Large intestine (tissue), 3 donors: ENCODE measurements at regions not wholly inside any gene's neighbourhood (a gene's known extent, or its start where the extent isn't known, plus 50 kb on each side); places are given as distances from the start of the nearest gene placed in this dataset.

Experiments used
- DNase-seq, 2 donors: peaks; one replicate each; pipeline versions ENCODE4 v3.0.0 to v3.0.0-alpha.2; 2013
- H3K27ac ChIP-seq: one replicate; pipeline ENCODE4 v1.5.1; 2013; ENCODE audit warnings: low read length
- H3K27me3 ChIP-seq: 2 replicates; pipeline ENCODE4 v1.6.1; 2013; ENCODE audit warnings: low read length; ENCODE audit not compliant: control insufficient read depth, insufficient read depth
- H3K36me3 ChIP-seq: 2 replicates; pipeline ENCODE4 v1.6.1; 2013; ENCODE audit warnings: low read length; ENCODE audit not compliant: control insufficient read depth, insufficient read depth
- H3K4me1 ChIP-seq: one replicate; pipeline ENCODE4 v1.6.1; 2013; ENCODE audit warnings: low read length; ENCODE audit not compliant: control insufficient read depth, insufficient read depth
- H3K4me3 ChIP-seq: one replicate; pipeline ENCODE4 v1.5.1; 2013; ENCODE audit warnings: low read length
- H3K9me3 ChIP-seq: one replicate; pipeline ENCODE4 v1.6.1; 2013; ENCODE audit warnings: mild to moderate bottlenecking, low read depth, low read length, moderate library complexity; ENCODE audit not compliant: control insufficient read depth
- WGBS: methylation state at CpG from one replicate; pipeline ENCODE4 v1.1.5; 2013; ENCODE audit warnings: low lambda C conversion rate; ENCODE audit not compliant: insufficient coverage; 5-methylcytosine and 5-hydroxymethylcytosine counted together

DNA sequence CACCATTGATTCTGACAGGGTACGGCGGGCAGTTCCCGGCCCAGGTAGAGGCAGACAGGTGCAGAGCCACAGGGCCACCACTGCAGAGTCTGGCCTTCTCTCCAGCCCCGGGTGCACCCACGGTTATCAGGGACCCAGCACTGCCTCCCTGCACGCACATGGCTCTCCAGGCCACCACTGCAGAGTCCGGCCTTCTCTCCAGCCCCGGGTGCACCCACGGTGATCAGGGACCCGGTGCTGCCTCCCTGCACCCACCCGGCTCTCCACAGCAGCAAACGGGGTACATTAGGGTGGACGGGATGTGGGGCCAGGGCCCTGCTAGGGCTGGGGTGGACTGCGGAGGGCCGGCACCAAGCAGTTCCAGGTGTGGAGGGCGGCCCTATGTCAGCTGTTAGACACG lies 272.9 kb downstream of the BRD1 start:
- H3K4me1 ChIP-seq = no peaks in the 10 kb centered on the region
- WGBS = no CpG with 5 or more reads among the region's 17 CpGs
- no peaks in the 10 kb centered on the region for H3K9me3 ChIP-seq
- H3K27me3 ChIP-seq = no peaks in the 10 kb centered on the region
- no peaks in the 10 kb centered on the region for H3K36me3 ChIP-seq
- DNase-seq = no peak
- H3K27ac ChIP-seq = no peak overlapping the region
- no peak overlapping the region for H3K4me3 ChIP-seq

DNA sequence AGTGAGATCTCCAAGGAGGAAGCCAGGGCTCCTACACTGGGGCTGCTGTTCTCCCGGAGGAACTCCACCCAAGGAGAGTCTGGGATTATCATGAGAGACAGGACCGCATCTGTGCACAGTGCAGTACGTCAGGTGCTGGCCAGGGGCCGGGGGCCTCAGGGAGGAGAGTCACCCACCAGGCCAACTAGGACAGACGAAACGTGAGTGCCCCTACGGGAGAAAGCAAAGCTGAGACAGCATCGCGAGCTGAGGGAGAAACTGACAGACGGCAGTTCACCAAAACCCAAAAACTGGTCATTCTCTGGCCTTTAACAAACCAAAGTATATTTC lies 273.4 kb downstream of the BRD1 start:
- H3K36me3 ChIP-seq = no peaks in the 10 kb centered on the region
- no peak overlapping the region for H3K4me3 ChIP-seq
- H3K27me3 ChIP-seq = no peaks in the 10 kb centered on the region
- no peak for DNase-seq
- no peaks in the 10 kb centered on the region for H3K4me1 ChIP-seq
- no CpG with 5 or more reads among the region's 10 CpGs for WGBS
- H3K9me3 ChIP-seq = no peaks in the 10 kb centered on the region
- no peak overlapping the region for H3K27ac ChIP-seq

DNA sequence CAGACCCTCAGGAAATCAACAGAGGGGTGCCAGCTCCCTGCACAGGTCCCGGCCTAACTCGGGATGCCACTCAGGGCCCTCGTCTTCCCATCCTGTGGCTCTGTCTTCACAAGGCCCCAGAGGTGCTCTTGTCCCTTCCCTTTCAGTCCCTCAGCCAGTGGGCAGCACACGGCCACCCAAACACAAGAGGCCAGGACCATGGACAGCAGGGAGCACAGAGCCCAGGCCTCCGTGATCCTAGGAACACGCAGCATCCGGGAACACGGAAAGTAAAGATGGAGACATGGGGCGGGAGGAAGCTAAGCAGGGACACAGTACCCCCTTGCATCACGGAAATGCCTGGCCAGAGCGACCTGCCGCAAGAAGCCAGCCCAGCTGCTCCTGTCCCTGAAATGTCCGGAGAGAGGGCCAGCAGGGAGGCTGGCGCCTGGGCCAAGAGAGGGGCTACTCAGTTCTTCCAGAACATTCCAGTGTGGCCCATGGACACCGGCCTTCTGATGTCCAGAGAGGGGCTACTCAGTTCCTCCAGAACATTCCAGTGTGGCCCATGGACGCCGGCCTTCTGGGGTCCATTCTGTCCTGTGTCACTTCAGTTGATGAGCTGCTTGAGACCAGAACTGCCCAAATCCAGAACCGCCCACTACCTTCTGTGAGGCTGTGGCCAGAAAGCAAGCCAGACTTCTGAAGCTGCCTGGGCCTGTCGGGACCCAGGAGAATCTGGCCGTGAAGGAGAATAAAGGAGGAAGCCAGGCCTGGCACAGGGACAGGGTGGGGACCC lies 274.0 kb downstream of the BRD1 start:
- WGBS = no CpG with 5 or more reads among the region's 20 CpGs
- no peaks in the 10 kb centered on the region for H3K27me3 ChIP-seq
- DNase-seq = no peak
- H3K36me3 ChIP-seq = no peaks in the 10 kb centered on the region
- H3K27ac ChIP-seq = no peak overlapping the region
- no peaks in the 10 kb centered on the region for H3K4me1 ChIP-seq
- H3K9me3 ChIP-seq = no peaks in the 10 kb centered on the region
- H3K4me3 ChIP-seq = no peak overlapping the region

DNA sequence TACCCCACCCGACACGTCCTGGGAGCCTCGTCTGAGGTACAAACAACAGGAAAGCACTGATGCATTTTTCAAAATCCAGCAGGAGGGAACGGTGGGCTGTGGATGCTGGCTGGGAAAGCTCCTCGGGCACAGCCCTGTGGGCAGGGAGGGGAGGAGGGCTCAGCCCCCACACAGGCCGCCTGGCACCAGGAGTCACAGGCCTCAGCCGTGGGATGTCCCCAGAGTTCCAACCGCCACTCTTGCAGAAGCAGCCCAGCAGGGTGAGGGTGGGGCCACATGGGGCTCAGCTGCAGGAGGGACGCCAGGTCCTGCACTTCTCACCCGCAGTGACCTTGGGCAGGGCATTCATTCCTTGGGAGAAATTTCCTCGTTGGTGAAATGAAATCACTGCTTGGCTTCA lies 274.6 kb downstream of the BRD1 start:
- no peak for DNase-seq
- WGBS = no CpG with 5 or more reads among the region's 11 CpGs
- H3K27ac ChIP-seq = no peak overlapping the region

DNA sequence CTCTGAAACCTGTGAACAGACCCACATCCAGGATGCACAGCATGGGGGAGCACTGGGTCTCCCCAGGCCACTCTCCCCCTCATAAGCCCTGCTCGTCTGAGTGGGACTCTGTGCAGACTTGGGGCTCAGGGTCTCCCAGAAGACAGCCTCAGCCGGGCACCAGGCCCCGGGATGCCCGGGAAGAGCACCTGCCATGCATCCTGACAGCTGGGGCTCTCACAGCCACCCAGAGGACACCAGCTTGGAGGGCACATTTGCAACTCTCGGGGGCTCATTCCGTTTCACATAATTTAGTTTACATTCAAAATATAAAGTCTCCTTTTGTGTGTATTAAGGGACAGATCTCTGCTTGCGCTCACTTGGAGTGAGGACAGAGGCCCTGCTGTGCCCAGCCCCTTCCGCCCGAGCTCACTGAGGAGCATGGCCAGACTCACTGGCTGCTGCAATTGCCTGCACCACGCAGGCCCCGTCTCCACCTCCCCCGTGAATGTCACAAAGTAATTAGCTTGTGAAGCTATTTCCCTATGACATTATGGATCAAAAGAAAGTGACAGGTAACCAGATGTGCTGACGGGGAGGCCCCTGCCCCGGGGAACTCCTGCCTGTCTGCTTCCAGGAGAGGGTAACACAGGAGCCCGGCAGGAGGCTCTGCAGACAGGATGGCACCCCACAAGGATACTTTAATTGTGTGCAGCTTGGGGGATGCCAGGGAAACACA lies 275.6 kb downstream of the BRD1 start:
- no peak overlapping the region for H3K27ac ChIP-seq
- no CpG with 5 or more reads among the region's 15 CpGs for WGBS
- no peaks in the 10 kb centered on the region for H3K27me3 ChIP-seq
- DNase-seq = no peak
- H3K9me3 ChIP-seq = no peaks in the 10 kb centered on the region
- H3K4me1 ChIP-seq = no peaks in the 10 kb centered on the region
- no peak overlapping the region for H3K4me3 ChIP-seq
- no peaks in the 10 kb centered on the region for H3K36me3 ChIP-seq

More for the DNA sequence above, 274.6 kb downstream of the BRD1 start:
- no peaks in the 10 kb centered on the region for H3K9me3 ChIP-seq
- no peak overlapping the region for H3K4me3 ChIP-seq
- no peaks in the 10 kb centered on the region for H3K36me3 ChIP-seq
- H3K4me1 ChIP-seq = no peaks in the 10 kb centered on the region
- no peaks in the 10 kb centered on the region for H3K27me3 ChIP-seq

DNA sequence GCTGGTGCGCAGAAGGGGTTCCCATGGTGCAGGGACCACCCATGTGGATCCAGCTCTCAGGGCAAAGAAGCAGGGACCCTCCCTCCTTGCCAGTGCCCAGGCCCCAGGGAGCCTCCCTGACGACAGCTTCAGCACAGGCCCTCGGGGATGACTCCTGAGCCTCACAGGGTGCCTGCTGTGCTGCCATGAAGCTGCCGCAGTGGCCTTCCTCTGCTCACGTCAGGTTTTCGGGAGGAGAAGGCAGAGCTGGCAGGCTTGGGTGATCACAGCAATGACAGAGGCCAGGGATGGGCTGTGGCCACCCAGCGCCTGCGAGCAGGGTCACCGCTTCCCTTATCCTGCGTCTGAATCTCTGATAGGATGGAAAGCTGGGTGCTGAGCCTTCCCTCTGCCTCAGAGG lies 276.2 kb downstream of the BRD1 start:
- H3K36me3 ChIP-seq = no peaks in the 10 kb centered on the region
- no peaks in the 10 kb centered on the region for H3K4me1 ChIP-seq
- no peak overlapping the region for H3K4me3 ChIP-seq
- no peak overlapping the region for H3K27ac ChIP-seq
- no CpG with 5 or more reads among the region's 10 CpGs for WGBS
- no peaks in the 10 kb centered on the region for H3K9me3 ChIP-seq
- no peaks in the 10 kb centered on the region for H3K27me3 ChIP-seq
- no peak for DNase-seq

DNA sequence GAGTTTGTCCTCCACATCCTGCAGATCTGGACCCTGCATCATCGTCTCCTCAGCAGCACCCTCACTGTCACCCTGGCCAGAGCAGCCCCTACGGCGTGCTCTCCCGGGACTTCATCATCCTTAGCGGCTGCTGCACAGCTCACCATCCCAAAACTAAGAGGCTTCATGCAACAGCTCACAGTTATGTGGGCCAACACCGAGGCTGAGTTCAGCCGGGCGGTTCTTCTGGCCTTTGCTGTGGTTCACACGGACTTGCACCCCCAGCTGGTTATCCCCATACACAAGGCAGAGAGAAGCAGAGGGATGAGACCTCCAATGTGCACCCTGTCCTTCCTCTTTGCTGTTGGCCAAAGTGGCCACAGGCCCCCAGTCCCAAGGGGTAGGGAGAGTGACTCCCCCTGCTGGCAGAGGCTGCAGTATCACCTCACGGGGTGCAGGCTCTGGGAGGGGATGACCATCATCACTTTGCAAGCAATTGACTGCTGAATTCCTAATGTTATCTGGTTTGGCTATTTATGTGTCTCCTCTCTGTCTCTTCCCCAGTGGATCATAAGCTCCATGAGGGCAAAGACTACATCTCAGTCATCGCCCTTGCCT lies 276.8 kb downstream of the BRD1 start:
- DNase-seq = no peak
- Histone ChIP-seq H3K27ac (no peak overlapping the region), H3K36me3 (no peaks in the 10 kb centered on the region), H3K9me3 (no peaks in the 10 kb centered on the region), H3K4me3 (no peak overlapping the region), H3K27me3 (no peaks in the 10 kb centered on the region), H3K4me1 (no peaks in the 10 kb centered on the region)
- no CpG with 5 or more reads among the region's 11 CpGs for WGBS

DNA sequence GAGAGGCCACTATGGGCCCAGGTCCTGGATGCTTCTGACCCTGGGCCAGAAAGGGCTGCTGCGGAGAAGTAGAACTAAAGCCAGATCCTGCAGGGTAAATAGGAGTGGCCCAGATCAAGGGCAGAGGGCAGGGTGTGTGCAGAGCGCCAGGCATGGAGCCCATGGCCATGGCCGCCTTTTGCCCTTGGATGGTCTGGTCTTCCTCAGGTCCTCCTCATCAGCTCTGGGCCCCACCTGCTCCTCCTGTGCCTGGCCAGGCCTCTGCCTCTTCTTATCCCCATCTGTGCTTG lies 277.6 kb downstream of the BRD1 start:
- H3K4me3 ChIP-seq = no peak overlapping the region
- no peaks in the 10 kb centered on the region for H3K4me1 ChIP-seq
- no CpG with 5 or more reads among the region's 3 CpGs for WGBS
- no peak overlapping the region for H3K27ac ChIP-seq
- no peaks in the 10 kb centered on the region for H3K9me3 ChIP-seq
- no peaks in the 10 kb centered on the region for H3K36me3 ChIP-seq
- DNase-seq = no peak
- no peaks in the 10 kb centered on the region for H3K27me3 ChIP-seq

DNA sequence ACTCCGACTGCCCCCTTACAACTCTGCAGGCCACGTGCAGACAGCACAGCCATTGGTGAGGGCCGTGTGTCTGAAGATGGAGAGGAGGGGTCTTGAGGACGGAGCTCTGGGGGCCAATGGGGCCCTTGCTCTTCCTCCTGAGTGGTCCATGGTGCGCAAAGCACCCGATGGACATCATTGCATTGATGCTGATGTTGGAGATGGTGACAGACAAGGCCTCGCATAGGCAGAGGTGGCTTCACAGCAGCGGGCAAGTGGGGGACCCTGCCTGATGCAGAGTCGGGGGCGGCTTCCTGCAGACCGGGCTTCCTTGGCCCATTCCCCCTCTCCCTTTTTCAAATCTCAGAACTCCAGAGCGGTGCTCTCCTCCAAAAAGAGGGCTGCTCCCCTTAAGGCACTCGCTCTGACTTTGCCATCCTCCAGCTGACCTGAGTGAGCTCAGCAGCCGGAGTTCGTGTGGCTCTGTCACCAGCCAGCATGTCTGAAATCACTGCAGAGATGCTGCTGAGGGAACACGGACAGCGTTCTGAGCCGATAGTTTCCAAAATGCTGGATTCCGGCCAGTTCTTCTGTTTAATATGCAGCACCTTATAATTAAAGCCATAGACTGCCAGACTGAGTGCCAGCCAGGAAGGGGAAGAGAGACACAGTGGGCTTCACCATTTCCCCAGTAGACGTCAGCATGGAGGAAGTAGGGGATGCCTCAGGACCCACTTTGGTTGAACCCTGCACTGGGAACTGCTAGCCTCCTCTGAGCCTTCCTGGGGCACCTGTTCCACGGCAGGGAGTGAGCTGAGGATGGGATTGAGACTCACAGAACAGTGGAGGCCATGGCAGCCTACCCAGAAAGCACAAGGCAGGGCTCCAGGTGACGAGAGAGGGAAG lies 278.2 kb downstream of the BRD1 start:
- WGBS = no CpG with 5 or more reads among the region's 22 CpGs
- Histone ChIP-seq H3K9me3 (no peaks in the 10 kb centered on the region), H3K36me3 (no peaks in the 10 kb centered on the region), H3K27ac (no peak overlapping the region), H3K4me1 (no peaks in the 10 kb centered on the region), H3K4me3 (no peak overlapping the region), H3K27me3 (no peaks in the 10 kb centered on the region)
- DNase-seq = no peak
